Keratinocyte (primary cell): ENCODE measurements at regions not wholly inside any gene's neighbourhood (a gene's known extent, or its start where the extent isn't known, plus 50 kb on each side); places are given as distances from the start of the nearest gene placed in this dataset.

Source experiments
- DNase-seq: peaks from one replicate; pipeline ENCODE4 v3.0.0-alpha.2; 2011; ENCODE audit warnings: low read depth, missing footprints, low spot score
- FAIRE-seq: peaks from 2 replicates; lab custom pipeline; 2011; peaks lifted over from hg19 to GRCh38; lab: Jason Lieb, UNC
- H2AFZ ChIP-seq: 2 replicates; pipeline ENCODE4 v1.6.0; 2012; ENCODE audit warnings: low read length, control low read depth, inconsistent platforms; ENCODE audit not compliant: control insufficient read depth
- H3K27ac ChIP-seq: 2 replicates; pipeline ENCODE4 v1.5.1; 2011; ENCODE audit warnings: low read length; ENCODE audit not compliant: control insufficient read depth, insufficient read depth
- H3K27me3 ChIP-seq: 3 replicates; pipeline ENCODE4 v1.6.0; 2011; ENCODE audit warnings: low read length; ENCODE audit not compliant: control insufficient read depth, insufficient read depth; ENCODE audit errors: extremely low read depth
- H3K36me3 ChIP-seq, 2 experiments: 2 replicates in 1 of 2; 3 replicates in 1 of 2; pipeline ENCODE4 v1.5.1; 2011; ENCODE audit warnings: low read length in 2 of 2, mild to moderate bottlenecking in 1 of 2; ENCODE audit not compliant: control insufficient read depth in 2 of 2, insufficient read depth in 2 of 2; ENCODE audit errors: extremely low read depth in 1 of 2
- H3K4me1 ChIP-seq: 3 replicates; pipeline ENCODE4 v1.5.1; 2011; ENCODE audit warnings: low read length; ENCODE audit not compliant: control insufficient read depth, insufficient read depth; ENCODE audit errors: extremely low read depth
- H3K4me2 ChIP-seq: 3 replicates; pipeline ENCODE4 v1.6.0; 2011; ENCODE audit warnings: low read depth, low read length; ENCODE audit not compliant: control insufficient read depth, insufficient read depth; ENCODE audit errors: extremely low read depth
- H3K4me3 ChIP-seq, 3 experiments: fragments of 200-600 bp in 1 of 3; sonication (generic) in 1 of 3; 2 replicates in 2 of 3; 3 replicates in 1 of 3; pipeline ENCODE4 v1.5.1; 2011 to 2016; ENCODE audit warnings: low read length in 3 of 3, mild to moderate bottlenecking in 3 of 3, control low read depth in 2 of 3, inconsistent platforms in 1 of 3, low read depth in 1 of 3, mixed read lengths in 1 of 3, mixed run types in 1 of 3, moderate library complexity in 1 of 3; ENCODE audit not compliant: control insufficient read depth in 2 of 3, insufficient read depth in 2 of 3; ENCODE audit errors: extremely low read depth in 1 of 3
- H3K79me2 ChIP-seq: 2 replicates; pipeline ENCODE4 v1.6.0; 2012; ENCODE audit warnings: low read length; ENCODE audit not compliant: control insufficient read depth, insufficient read depth
- H3K9ac ChIP-seq: 3 replicates; pipeline ENCODE4 v1.6.0; 2011; ENCODE audit warnings: low read length; ENCODE audit not compliant: control insufficient read depth, insufficient read depth; ENCODE audit errors: extremely low read depth
- H3K9me1 ChIP-seq: 3 replicates; pipeline ENCODE4 v1.6.0; 2011; ENCODE audit warnings: low read length; ENCODE audit not compliant: control insufficient read depth, insufficient read depth; ENCODE audit errors: extremely low read depth
- H3K9me3 ChIP-seq: 2 replicates; pipeline ENCODE4 v1.5.1; 2012; ENCODE audit warnings: low read depth, low read length; ENCODE audit not compliant: control insufficient read depth
- H4K20me1 ChIP-seq: 3 replicates; pipeline ENCODE4 v1.6.0; 2011; ENCODE audit warnings: low read length; ENCODE audit not compliant: control insufficient read depth, insufficient read depth; ENCODE audit errors: extremely low read depth
- CTCF ChIP-seq, 3 experiments: IDR thresholded peaks in 1 of 3; conservative IDR thresholded peaks in 1 of 3; optimal IDR thresholded peaks in 1 of 3; 2 replicates in 2 of 3; 3 replicates in 1 of 3; pipeline versions ENCODE3 to v1.5.1; 2011; ENCODE audit warnings: low read length in 3 of 3, mild to moderate bottlenecking in 3 of 3, moderate library complexity in 2 of 3, control low read depth in 1 of 3, inconsistent platforms in 1 of 3; ENCODE audit not compliant: insufficient read depth in 2 of 3; ENCODE audit errors: extremely low read depth in 1 of 3
- EZH2 ChIP-seq: IDR thresholded peaks from one replicate; pipeline ENCODE4 v1.6.1; 2012; ENCODE audit warnings: inconsistent platforms, mild to moderate bottlenecking, low read length, moderate library complexity
- dilution Hi-C: fragments of 300-500 bp; cut with MboI; formaldehyde crosslinking; loops from one replicate; pipeline ENCODE4 v1.7.0; 2020; ENCODE audit warnings: low sequenced_read_pairs; ENCODE audit not compliant: extremely low pct_ligation_motif_present

- no peaks in the 10 kb centered on the region for H4K20me1 ChIP-seq
- no peaks in the 10 kb centered on the region for H3K9me1 ChIP-seq
- no peaks in the 10 kb centered on the region for H3K79me2 ChIP-seq
- dilution Hi-C loops, result no loop called here
- no peaks in the 10 kb centered on the region for H3K9me3 ChIP-seq
- DNase-seq, result no peak
- no peak overlapping the region for H3K4me3 ChIP-seq
- no peak overlapping the region for H3K27ac ChIP-seq
- no peak overlapping the region for H2AFZ ChIP-seq
- no peaks in the 10 kb centered on the region for H3K4me1 ChIP-seq
- TF ChIP-seq EZH2, result no peak
- FAIRE-seq, result no peak
- peaks cover 6% of the 10 kb centered on the region for H3K27me3 ChIP-seq
- H3K36me3 ChIP-seq, result no peaks in the 10 kb centered on the region
- H3K9ac ChIP-seq, result no peak overlapping the region
- H3K4me2 ChIP-seq, result no peak overlapping the region
Observed at GRCh38 chr18:22723221-22723620, 209.9 kb upstream of the RBBP8 start.

- Histone ChIP-seq H3K9me1 (no peaks in the 10 kb centered on the region), H3K27ac (no peak overlapping the region), H3K27me3 (peaks cover 6% of the 10 kb centered on the region), H3K9ac (no peak overlapping the region), H4K20me1 (no peaks in the 10 kb centered on the region), H3K4me2 (no peak overlapping the region), H3K79me2 (no peaks in the 10 kb centered on the region), H3K36me3 (no peaks in the 10 kb centered on the region), H3K9me3 (no peaks in the 10 kb centered on the region), H3K4me1 (no peaks in the 10 kb centered on the region), H3K4me3 (no peak overlapping the region), H2AFZ (no peak overlapping the region)
- FAIRE-seq (no peak), DNase-seq (no peak)
- TF ChIP-seq EZH2, result no peak
- no peak for TF ChIP-seq CTCF (optimal IDR thresholded peaks at IDR 0.05 in 1 of 3, IDR thresholded peaks at IDR 0.05 in 1 of 3, conservative IDR thresholded peaks at IDR 0.05 in 1 of 3; ENCODE audit: extremely low read depth in 1 of 3, insufficient read depth in 2 of 3, low read length in 3 of 3)
- dilution Hi-C loops, result no loop called here
Observed at GRCh38 chr18:22723773-22724172, 209.4 kb upstream of the RBBP8 start.

- Histone ChIP-seq H3K9me3 (no peaks in the 10 kb centered on the region), H3K27me3 (peaks cover 6% of the 10 kb centered on the region), H3K27ac (no peak overlapping the region), H3K36me3 (no peaks in the 10 kb centered on the region), H2AFZ (no peak overlapping the region), H3K9ac (no peak overlapping the region), H3K4me2 (no peak overlapping the region), H3K4me3 (no peak overlapping the region), H4K20me1 (no peaks in the 10 kb centered on the region), H3K9me1 (no peaks in the 10 kb centered on the region), H3K79me2 (no peaks in the 10 kb centered on the region), H3K4me1 (no peaks in the 10 kb centered on the region)
- DNase-seq (no peak), FAIRE-seq (no peak)
- no peak for TF ChIP-seq CTCF (optimal IDR thresholded peaks at IDR 0.05 in 1 of 3, IDR thresholded peaks at IDR 0.05 in 1 of 3, conservative IDR thresholded peaks at IDR 0.05 in 1 of 3; ENCODE audit: extremely low read depth in 1 of 3, insufficient read depth in 2 of 3, low read length in 3 of 3)
- TF ChIP-seq EZH2, result no peak
- dilution Hi-C loops, result no loop called here
Observed at GRCh38 chr18:22726469-22726868, 206.7 kb upstream of the RBBP8 start.
